IPS-NIHi7 (cell line): ENCODE measurements at regions not wholly inside any gene's neighbourhood (a gene's known extent, or its start where the extent isn't known, plus 50 kb on each side); places are given as distances from the start of the nearest gene placed in this dataset.
"Not testable (repeated sequence)": the region's sequence is repeated elsewhere in the genome, so short reads cannot be mapped to it uniquely, and the experiment has no call there.

Experiments used
- DNase-seq: peaks from one replicate; pipeline ENCODE4 v3.0.0; 2012; ENCODE audit warnings: mixed read lengths; ENCODE audit errors: extremely low spot score

- no peak for DNase-seq
These were observed 718.1 kb upstream of the ANO3 start for GRCh38 chr11:25613865-25614264.

- no peak for DNase-seq
These were observed 716.9 kb upstream of the ANO3 start for GRCh38 chr11:25615069-25615468.

GRCh38 chr11:25615841-25616240, 716.1 kb upstream of the ANO3 start:
- DNase-seq, result no peak

- DNase-seq, result no peak
These were observed 706.8 kb upstream of the ANO3 start for GRCh38 chr11:25625094-25625493.

GRCh38 chr11:25628030-25628429, 703.9 kb upstream of the ANO3 start:
- DNase-seq, result no peak

GRCh38 chr11:25633230-25633629, 698.7 kb upstream of the ANO3 start:
- no peak for DNase-seq

- not testable (repeated sequence) for DNase-seq
These were observed 682.7 kb upstream of the ANO3 start for GRCh38 chr11:25649220-25649619.

GRCh38 chr11:25650319-25650718, 681.6 kb upstream of the ANO3 start:
- no peak for DNase-seq

- DNase-seq, result no peak
These were observed 676.3 kb upstream of the ANO3 start for GRCh38 chr11:25655636-25656035.

GRCh38 chr11:25658916-25659315, 673.0 kb upstream of the ANO3 start:
- DNase-seq, result no peak

GRCh38 chr11:25659706-25660105, 672.2 kb upstream of the ANO3 start:
- no peak for DNase-seq

- no peak for DNase-seq
These were observed 664.1 kb upstream of the ANO3 start for GRCh38 chr11:25667871-25668270.

- no peak for DNase-seq
These were observed 640.0 kb upstream of the ANO3 start for GRCh38 chr11:25691959-25692358.

- DNase-seq, result no peak
These were observed 629.5 kb upstream of the ANO3 start for GRCh38 chr11:25702417-25702816.

GRCh38 chr11:25710975-25711374, 621.0 kb upstream of the ANO3 start:
- DNase-seq, result no peak

GRCh38 chr11:25727944-25728343, 604.0 kb upstream of the ANO3 start:
- no peak for DNase-seq

GRCh38 chr11:25730230-25730629, 601.7 kb upstream of the ANO3 start:
- DNase-seq, result no peak

- no peak for DNase-seq
These were observed 598.2 kb upstream of the ANO3 start for GRCh38 chr11:25733777-25734176.

- DNase-seq, result peak; percentile 25
These were observed 597.2 kb upstream of the ANO3 start for GRCh38 chr11:25734591-25735211.

GRCh38 chr11:25737071-25737675, 594.8 kb upstream of the ANO3 start:
- DNase-seq, result no peak

- no peak for DNase-seq
These were observed 590.0 kb upstream of the ANO3 start for GRCh38 chr11:25741886-25742285.

GRCh38 chr11:25742800-25743199, 589.1 kb upstream of the ANO3 start:
- no peak for DNase-seq

GRCh38 chr11:25755381-25755780, 576.5 kb upstream of the ANO3 start:
- no peak for DNase-seq
